Chondrocyte (in vitro differentiated cells): ENCODE measurements at regions not wholly inside any gene's neighbourhood (a gene's known extent, or its start where the extent isn't known, plus 50 kb on each side); places are given as distances from the start of the nearest gene placed in this dataset.

Experiments used
- DNase-seq: peaks from one replicate; pipeline ENCODE4 v3.0.0; 2021; ENCODE audit warnings: mixed read lengths, low spot score
- H3K27ac Mint-ChIP-seq: one replicate; pipeline ENCODE4 v1.8.0; 2021; ENCODE audit warnings: mild to moderate bottlenecking, moderate library complexity, mixed read lengths; ENCODE audit not compliant: unreplicated experiment
- H3K27me3 Mint-ChIP-seq: 2 replicates; pipeline ENCODE4 v1.8.0; 2021; ENCODE audit warnings: low read depth, mixed read lengths
- H3K36me3 Mint-ChIP-seq: 2 replicates; pipeline ENCODE4 v1.8.0; 2021; ENCODE audit warnings: low read depth, mixed read lengths
- H3K4me1 Mint-ChIP-seq: 2 replicates; pipeline ENCODE4 v1.8.0; 2021; ENCODE audit warnings: low read depth, mild to moderate bottlenecking, mixed read lengths
- H3K4me3 Mint-ChIP-seq: one replicate; pipeline ENCODE4 v1.8.0; 2021; ENCODE audit warnings: mild to moderate bottlenecking, moderate library complexity, mixed read lengths; ENCODE audit not compliant: unreplicated experiment
- H3K9me3 Mint-ChIP-seq: 2 replicates; pipeline ENCODE4 v1.8.0; 2021; ENCODE audit warnings: low read depth, mixed read lengths
- CTCF ChIP-seq: fragments of 200-600 bp; sonication (generic); IDR thresholded peaks from 2 replicates; pipeline ENCODE4 v1.5.0; 2021; ENCODE audit warnings: antibody characterized with exemption, mild to moderate bottlenecking, moderate library complexity

- H3K36me3 Mint-ChIP-seq = peaks cover 5% of the 10 kb centered on the region
- H3K4me3 Mint-ChIP-seq = no peak overlapping the region
- TF ChIP-seq CTCF = no peak
- peaks cover 11% of the 10 kb centered on the region for H3K9me3 Mint-ChIP-seq
- no peak overlapping the region for H3K27ac Mint-ChIP-seq
- peaks cover 49% of the 10 kb centered on the region for H3K4me1 Mint-ChIP-seq
- H3K27me3 Mint-ChIP-seq = no peaks in the 10 kb centered on the region
- DNase-seq = no peak
Measured at GRCh38 chr2:236665101-236665500, 95.5 kb downstream of the ACKR3 start.

- Mint-ChIP-seq H3K4me3 (no peak overlapping the region), H3K27ac (no peak overlapping the region), H3K27me3 (no peaks in the 10 kb centered on the region), H3K9me3 (peaks cover 11% of the 10 kb centered on the region), H3K4me1 (peaks cover 43% of the 10 kb centered on the region), H3K36me3 (peaks cover 5% of the 10 kb centered on the region)
- no peak for TF ChIP-seq CTCF
- DNase-seq = no peak
Measured at GRCh38 chr2:236665572-236666118, 96.0 kb downstream of the ACKR3 start.

GRCh38 chr2:236666646-236667204 is 97.1 kb downstream of the ACKR3 start:
- Mint-ChIP-seq H3K4me3 (no peak overlapping the region), H3K4me1 (peaks cover 33% of the 10 kb centered on the region), H3K27ac (no peak overlapping the region), H3K27me3 (no peaks in the 10 kb centered on the region), H3K9me3 (peaks cover 11% of the 10 kb centered on the region), H3K36me3 (peaks cover 5% of the 10 kb centered on the region)
- no peak for DNase-seq
- TF ChIP-seq CTCF = no peak

GRCh38 chr2:236667526-236667925 is 97.9 kb downstream of the ACKR3 start:
- Mint-ChIP-seq H3K4me1 (peaks cover 25% of the 10 kb centered on the region), H3K4me3 (no peak overlapping the region), H3K27ac (no peak overlapping the region), H3K36me3 (peaks cover 5% of the 10 kb centered on the region), H3K27me3 (no peaks in the 10 kb centered on the region), H3K9me3 (peaks cover 11% of the 10 kb centered on the region)
- DNase-seq = no peak
- TF ChIP-seq CTCF = no peak

- no peak for DNase-seq
- no peak for TF ChIP-seq CTCF
- Mint-ChIP-seq H3K27ac (no peak overlapping the region), H3K27me3 (no peaks in the 10 kb centered on the region), H3K4me3 (no peak overlapping the region), H3K36me3 (peaks cover 5% of the 10 kb centered on the region), H3K9me3 (peaks cover 13% of the 10 kb centered on the region), H3K4me1 (peaks cover 21% of the 10 kb centered on the region)
Measured at GRCh38 chr2:236668531-236668969, 98.9 kb downstream of the ACKR3 start.
